Stimulated activated CD8-positive, alpha-beta memory T cell treated with anti-CD3 and anti-CD28 coated beads, Interleukin-12 subunit alpha, Interleukin-12 subunit beta, amount 100 ng/mL, for 1 hour (primary cell): ENCODE measurements at regions not wholly inside any gene's neighbourhood (a gene's known extent, or its start where the extent isn't known, plus 50 kb on each side); places are given as distances from the start of the nearest gene placed in this dataset.
"Not testable (repeated sequence)": the region's sequence is repeated elsewhere in the genome, so short reads cannot be mapped to it uniquely, and the experiment has no call there.

Experiments used
- DNase-seq: peaks from one replicate; pipeline ENCODE4 v3.0.0-alpha.2; 2020; ENCODE audit warnings: low read depth

GRCh38 chr4:82077471-82077995, 296.3 kb downstream of the HNRNPD start:
- not testable (repeated sequence) for DNase-seq

DNA sequence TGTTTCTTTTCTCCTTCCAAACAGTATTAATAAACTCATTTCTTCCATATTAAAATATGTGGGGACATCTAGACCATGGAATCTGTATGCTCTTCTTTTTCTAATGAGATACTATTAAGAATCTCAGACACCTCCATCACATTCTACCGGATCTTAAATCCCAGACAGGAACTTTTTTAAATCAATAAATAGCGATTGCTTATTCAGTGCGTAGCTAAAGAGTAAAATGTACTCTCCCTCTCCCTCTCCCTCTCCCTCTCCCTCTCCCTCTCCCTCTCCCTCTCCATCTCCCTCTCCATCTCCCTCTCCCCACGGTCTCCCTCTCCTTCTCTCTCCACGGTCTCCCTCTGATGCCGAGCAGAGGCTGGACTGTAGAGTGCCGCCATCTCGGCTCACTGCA, 297.0 kb downstream of the HNRNPD start:
- DNase-seq: no peak

DNA sequence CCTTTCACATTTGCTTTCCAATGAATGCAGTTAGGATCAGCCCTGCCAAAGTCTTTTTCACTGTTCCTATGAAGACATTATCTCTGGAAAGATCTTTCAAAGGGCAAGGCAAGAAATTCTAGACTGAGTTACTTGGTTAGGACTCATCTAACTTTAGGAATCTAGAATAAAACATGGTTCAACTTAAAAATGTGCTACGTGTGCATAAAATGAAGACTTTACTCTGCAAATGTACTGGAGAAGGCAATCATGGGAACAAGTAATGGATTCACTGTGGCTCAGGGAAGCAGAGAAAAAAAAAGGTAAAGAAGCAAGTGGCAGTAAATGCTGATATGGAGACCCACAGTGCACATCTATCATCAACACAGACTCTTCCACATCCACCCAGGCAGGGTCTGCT, 297.4 kb downstream of the HNRNPD start:
- no peak for DNase-seq

DNA sequence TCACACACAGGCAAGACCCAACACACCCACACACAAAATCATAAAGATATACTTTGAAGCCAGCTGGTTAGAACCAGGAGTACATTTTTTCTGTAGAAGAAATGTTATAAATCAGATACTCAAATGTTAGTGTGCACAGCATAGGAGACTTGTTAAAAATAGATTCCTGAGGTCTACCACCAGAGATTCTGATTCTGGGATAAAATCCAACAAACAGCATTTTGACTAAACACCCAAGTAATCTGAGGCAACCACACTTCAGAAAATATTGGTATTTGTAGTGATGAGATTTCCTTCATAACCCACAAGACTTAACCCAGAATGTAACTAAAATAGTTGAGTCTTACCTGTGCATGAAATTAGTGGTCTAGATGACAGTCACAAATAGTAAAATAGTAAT, 301.8 kb downstream of the HNRNPD start:
- DNase-seq: no peak

- no peak for DNase-seq
Observed at GRCh38 chr4:82069883-82070638, 303.7 kb downstream of the HNRNPD start.

- DNase-seq: no peak
Observed at GRCh38 chr4:82063017-82063416, 310.8 kb downstream of the HNRNPD start.

GRCh38 chr4:82057990-82058544, 315.7 kb downstream of the HNRNPD start:
- DNase-seq: no peak

DNA sequence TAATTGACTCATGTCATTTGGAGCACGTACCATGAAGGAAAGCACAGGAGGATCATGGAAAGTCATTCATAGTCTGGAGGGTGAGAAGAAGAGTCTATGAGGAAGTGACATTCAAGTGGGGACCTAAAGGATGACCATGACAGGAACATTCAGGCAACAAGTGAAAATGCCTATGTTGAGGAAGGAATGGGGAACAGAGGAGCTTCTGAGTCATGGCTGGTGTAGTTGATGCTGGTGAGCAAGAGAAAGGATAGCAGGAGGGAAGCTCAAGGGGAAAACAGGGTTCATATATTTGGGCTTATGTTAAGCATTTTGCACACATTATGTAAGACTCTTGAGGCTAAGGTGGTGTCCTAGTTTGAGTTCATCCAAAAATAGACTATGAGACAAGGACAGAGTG, 318.6 kb downstream of the HNRNPD start:
- DNase-seq: no peak

DNA sequence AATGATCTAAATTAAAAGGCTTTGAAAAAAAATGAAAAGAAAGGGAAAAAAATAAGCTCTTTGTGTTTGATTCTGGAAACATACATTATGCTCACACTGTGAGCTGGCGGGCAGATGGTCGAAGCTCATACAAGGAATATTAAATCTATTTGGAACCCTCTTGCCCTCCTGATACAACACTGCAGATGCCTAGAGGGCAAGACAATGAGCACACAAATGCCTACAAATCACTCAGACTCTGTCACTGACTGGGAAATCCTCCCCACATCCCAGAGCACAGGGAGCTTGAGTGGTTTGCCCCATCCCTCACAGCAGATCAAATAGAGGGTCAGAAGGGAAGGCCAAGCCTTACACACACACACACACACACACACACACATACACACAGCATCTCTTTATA, 320.4 kb downstream of the HNRNPD start:
- DNase-seq: no peak

DNA sequence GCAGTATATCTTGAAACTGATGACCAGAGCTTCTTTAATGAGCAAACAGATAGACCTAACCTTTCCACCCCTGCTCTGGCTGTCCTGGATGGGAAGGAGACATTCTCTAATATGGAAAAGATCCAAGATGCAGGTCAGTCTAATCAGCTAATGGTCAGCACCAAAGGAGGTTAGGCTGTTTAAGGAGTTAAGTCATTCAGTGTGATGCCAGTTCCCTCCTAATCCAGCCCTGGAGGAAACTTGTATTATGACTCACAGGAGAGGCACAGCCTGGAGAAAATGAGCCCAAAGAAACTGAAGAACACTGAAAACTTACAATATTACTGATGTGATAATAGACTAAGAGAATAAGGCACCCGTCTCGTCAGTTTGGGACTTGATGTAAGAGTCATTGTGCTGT, 323.0 kb downstream of the HNRNPD start:
- no peak for DNase-seq

- DNase-seq: no peak
Observed at GRCh38 chr4:82049294-82049693, 324.5 kb downstream of the HNRNPD start.

- no peak for DNase-seq
Observed at GRCh38 chr4:82047731-82048130, 326.1 kb downstream of the HNRNPD start.

DNA sequence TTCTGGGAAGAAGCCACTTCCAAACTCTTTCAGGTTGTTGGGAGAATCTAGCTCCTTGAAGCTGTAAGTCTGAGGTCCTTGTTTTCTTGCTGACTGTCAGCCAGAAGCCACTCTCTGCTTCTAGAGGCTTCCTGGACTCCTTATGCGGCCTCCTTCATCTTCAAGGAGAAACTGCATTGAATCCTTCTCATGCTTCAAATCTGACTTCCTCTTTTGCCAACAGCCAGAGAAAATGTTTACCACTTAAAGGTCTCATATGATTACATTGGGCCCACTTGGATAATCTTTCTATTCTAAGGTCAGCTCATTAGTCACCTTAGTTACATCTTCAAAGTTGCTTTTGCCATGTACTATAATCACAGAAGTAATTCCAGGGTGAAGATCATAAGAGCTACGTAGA, 327.0 kb downstream of the HNRNPD start:
- no peak for DNase-seq

DNA sequence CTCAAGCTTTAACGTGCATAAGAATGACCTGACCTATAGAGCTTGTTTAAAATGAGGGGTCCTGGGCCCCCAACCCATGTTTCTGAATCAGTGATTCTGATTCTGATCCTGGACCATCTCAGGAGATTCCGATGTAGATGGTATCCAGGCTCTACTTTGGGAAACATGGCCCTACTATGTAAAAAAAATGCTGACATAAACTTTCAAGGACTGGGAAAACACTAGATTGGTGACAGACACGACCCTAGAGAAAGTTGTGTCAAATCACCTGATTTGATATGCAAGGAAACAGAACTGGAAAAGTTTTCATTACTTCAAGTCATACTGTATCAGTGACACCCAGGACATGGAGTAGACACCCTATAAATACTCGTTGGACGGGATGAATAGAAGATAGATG, 328.5 kb downstream of the HNRNPD start:
- no peak for DNase-seq

- no peak for DNase-seq
Observed at GRCh38 chr4:82044141-82044993, 329.4 kb downstream of the HNRNPD start.

- DNase-seq: no peak
Observed at GRCh38 chr4:82043809-82044137, 330.0 kb downstream of the HNRNPD start.

DNA sequence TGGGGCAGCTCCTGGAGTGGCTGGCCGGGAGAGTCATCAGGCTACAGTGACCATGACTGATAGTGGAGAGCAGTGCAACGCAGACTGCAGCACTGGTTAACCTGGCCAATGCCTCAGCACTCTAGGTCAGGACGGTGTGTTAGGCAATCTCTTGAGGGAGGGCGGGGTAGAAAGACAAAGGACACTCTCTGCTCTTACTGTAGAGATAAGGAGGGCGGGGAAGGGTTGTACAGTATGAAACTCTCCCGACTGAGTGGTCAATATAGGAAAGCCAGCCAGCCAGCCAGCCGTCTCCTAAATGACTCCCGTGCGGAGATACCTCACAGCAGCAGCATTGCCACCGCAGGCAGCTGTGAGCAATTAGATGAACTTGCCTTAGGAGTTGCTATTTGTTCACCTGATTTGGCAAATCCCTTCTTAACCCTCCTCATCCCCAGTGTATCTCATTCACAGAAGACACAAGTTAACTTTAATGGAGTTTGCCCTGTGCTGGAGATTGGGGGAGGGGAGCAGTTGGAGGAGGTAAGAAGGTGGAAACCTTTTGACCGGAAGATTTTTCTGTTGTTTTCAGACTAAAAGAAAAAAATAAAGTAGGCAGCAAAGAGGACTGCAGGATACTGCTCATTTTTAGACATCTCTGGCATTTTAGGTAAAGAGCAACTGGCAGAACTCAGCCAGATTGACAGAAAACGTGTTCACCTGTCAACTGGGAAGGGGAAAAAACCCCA, 330.5 kb downstream of the HNRNPD start:
- no peak for DNase-seq

GRCh38 chr4:82042042-82042441, 331.7 kb downstream of the HNRNPD start:
- no peak for DNase-seq

GRCh38 chr4:82038936-82039335, 334.9 kb downstream of the HNRNPD start:
- no peak for DNase-seq

GRCh38 chr4:82036181-82036580, 337.6 kb downstream of the HNRNPD start:
- DNase-seq: no peak

GRCh38 chr4:82034878-82035277, 338.9 kb downstream of the HNRNPD start:
- DNase-seq: no peak

DNA sequence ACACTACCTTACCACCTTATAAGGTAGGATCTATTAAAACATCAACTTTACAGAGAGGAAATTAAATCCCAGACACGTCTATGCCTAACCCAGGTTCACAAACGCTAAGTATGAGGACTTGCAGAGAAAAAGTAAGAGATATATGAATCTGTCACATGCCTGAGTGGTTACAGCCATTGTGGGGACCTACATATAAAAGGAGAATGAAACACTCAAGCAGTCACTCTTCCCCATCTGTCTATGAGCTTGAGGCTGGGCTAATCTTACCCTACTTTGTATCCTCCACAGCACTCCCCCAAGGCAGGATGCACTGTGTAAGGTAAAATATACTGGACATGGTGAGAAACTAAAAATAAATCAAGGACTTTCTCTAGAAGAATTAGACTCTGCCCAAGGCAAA, 339.9 kb downstream of the HNRNPD start:
- DNase-seq: no peak
